Thyroid gland (tissue), 4 donors: ENCODE measurements at regions not wholly inside any gene's neighbourhood (a gene's known extent, or its start where the extent isn't known, plus 50 kb on each side); places are given as distances from the start of the nearest gene placed in this dataset.

ENCODE experiments used
- DNase-seq, 2 donors: peaks; one replicate each; pipeline ENCODE4 v3.0.0-alpha.2; 2019
- H3K27ac ChIP-seq, 3 donors: fragments of 200-600 bp; sonication (generic); 1 replicate in 2 of 3; 2 replicates in 1 of 3; pipeline ENCODE4 v1.5.1; 2016 to 2019; ENCODE audit warnings: mild to moderate bottlenecking in 1 of 3, moderate library complexity in 1 of 3
- H3K27me3 ChIP-seq: fragments of 200-600 bp; sonication (generic); one replicate; pipeline ENCODE4 v1.5.1; 2019
- H3K36me3 ChIP-seq, 2 donors: fragments of 200-600 bp; sonication (generic); one replicate each; pipeline ENCODE4 v1.5.1; 2016 to 2019
- H3K4me1 ChIP-seq, 2 donors: fragments of 200-600 bp; sonication (generic); one replicate each; pipeline ENCODE4 v1.5.1; 2017 to 2019
- H3K4me3 ChIP-seq, 3 donors: fragments of 200-600 bp; sonication (generic); replicated peaks in 1 of 3; 1 replicate in 2 of 3; 2 replicates in 1 of 3; pipeline ENCODE4 v1.5.1; 2016; ENCODE audit warnings: mild to moderate bottlenecking in 1 of 3
- H3K9me3 ChIP-seq: fragments of 200-600 bp; sonication (generic); one replicate; pipeline ENCODE4 v1.5.1; 2017
- POLR2A ChIP-seq, 2 donors: fragments of 450-650 bp; IDR thresholded peaks; one replicate each; pipeline ENCODE4 v1.6.1; 2017; ENCODE audit warnings: antibody characterized with exemption in 2 of 2, mild to moderate bottlenecking in 2 of 2, moderate library complexity in 1 of 2
- WGBS, 2 donors: methylation state at CpG; one replicate each; pipeline ENCODE4 v1.1.5; 2017; 5-methylcytosine and 5-hydroxymethylcytosine counted together
- intact Hi-C: fragments of 100-400 bp; cut with DNase I; formaldehyde crosslinking; loops from one replicate; pipeline ENCODE4 v1.15.1; 2023
- TF ChIP-seq, protein P1 (sequence below), 6 experiments: fragments of 200-600 bp in 3 of 6; fragments of 450-650 bp in 3 of 6; sonication (generic) in 3 of 6; IDR thresholded peaks; one replicate each; pipeline ENCODE4 v1.5.1; 2016 to 2019; ENCODE audit warnings: antibody characterized with exemption in 6 of 6, mild to moderate bottlenecking in 2 of 6, inconsistent platforms in 1 of 6, moderate library complexity in 1 of 6

DNA sequence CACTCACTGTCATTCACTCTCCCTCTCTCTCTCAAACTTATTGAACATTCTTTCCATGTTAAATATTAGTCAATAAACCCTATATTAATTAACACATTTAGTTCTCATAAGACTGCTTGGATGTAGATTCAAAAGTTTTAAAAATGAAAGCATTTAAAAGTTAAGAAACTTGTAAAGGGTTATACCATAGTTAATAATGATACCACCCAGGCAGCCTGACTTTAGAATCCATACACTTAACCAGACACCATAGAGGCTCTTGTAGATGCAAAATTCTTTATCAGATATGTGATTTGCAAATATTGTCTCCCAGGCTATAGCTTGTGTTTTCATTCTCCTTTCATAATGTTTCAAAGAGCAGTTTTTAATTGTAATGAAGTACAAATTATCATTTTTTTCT is 335.8 kb upstream of the ACTBL2 start:
- no peak overlapping the region for H3K27ac ChIP-seq

DNA sequence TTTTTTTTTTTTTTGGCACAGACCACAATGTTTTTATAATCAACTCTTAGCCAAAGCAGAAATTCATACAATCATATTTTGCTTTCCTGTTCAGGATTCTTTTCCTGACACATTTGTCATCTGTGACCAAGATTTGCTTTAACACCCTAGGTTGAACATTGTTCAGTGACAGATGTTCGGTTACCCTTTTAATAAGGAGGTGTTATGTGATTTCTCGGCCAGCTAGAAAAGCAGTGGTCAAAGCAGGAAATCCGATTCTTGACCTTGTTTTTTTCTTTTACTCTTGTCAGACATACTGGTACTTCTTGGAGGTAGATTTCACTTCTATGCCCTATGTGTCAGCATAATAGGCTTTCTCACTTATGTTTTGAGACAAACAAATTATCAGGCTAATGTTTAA is 335.3 kb upstream of the ACTBL2 start:
- no peaks in the 10 kb centered on the region for H3K36me3 ChIP-seq
- peaks cover 0 to 5% of the 10 kb centered on the region in 2 donors for H3K4me1 ChIP-seq
- H3K27ac ChIP-seq: no peak overlapping the region
- DNase-seq: no peak
- 72 to 82% methylated on average over 3 of the region's 3 CpGs for WGBS, 2 donors
- H3K27me3 ChIP-seq: no peaks in the 10 kb centered on the region
- intact Hi-C loops: no loop called here
- TF ChIP-seq, protein P1, sequence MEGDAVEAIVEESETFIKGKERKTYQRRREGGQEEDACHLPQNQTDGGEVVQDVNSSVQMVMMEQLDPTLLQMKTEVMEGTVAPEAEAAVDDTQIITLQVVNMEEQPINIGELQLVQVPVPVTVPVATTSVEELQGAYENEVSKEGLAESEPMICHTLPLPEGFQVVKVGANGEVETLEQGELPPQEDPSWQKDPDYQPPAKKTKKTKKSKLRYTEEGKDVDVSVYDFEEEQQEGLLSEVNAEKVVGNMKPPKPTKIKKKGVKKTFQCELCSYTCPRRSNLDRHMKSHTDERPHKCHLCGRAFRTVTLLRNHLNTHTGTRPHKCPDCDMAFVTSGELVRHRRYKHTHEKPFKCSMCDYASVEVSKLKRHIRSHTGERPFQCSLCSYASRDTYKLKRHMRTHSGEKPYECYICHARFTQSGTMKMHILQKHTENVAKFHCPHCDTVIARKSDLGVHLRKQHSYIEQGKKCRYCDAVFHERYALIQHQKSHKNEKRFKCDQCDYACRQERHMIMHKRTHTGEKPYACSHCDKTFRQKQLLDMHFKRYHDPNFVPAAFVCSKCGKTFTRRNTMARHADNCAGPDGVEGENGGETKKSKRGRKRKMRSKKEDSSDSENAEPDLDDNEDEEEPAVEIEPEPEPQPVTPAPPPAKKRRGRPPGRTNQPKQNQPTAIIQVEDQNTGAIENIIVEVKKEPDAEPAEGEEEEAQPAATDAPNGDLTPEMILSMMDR (IDR thresholded peaks at IDR 0.05): no peak
- no peak for TF ChIP-seq POLR2A (IDR thresholded peaks at IDR 0.05)
- no peaks in the 10 kb centered on the region for H3K9me3 ChIP-seq
- H3K4me3 ChIP-seq: no peak overlapping the region

More for the DNA sequence above, 335.8 kb upstream of the ACTBL2 start:
- Histone ChIP-seq H3K4me3 (no peak overlapping the region), H3K4me1 (peaks cover 0 to 5% of the 10 kb centered on the region in 2 donors), H3K27me3 (no peaks in the 10 kb centered on the region), H3K36me3 (no peaks in the 10 kb centered on the region), H3K9me3 (no peaks in the 10 kb centered on the region)
- intact Hi-C loops: no loop called here
- TF ChIP-seq, protein P1 (IDR thresholded peaks at IDR 0.05): no peak
- no peak for DNase-seq

DNA sequence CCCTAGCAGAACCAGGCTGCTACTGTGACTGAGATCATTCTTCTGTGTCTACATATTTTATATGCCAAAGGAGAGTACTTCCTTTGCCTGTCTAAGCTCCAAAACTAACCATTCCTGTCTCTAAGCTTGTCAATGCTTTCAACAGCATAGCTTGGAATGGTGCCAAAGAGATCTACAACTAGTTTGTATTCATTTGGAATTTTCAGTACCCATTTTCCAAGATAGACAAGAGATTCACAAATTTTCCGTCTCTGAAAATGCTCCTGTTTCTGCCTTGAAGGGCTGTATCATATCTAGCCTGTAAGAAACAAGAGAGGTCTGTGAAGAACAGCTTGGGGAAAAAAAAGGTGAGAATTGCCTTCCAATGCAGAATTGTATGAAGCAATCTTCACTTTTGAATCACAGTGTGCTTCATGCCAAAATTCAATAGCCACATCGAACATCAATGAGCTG is 334.4 kb upstream of the ACTBL2 start:
- intact Hi-C loops: no loop called here
- H3K4me1 ChIP-seq: peaks cover 0 to 5% of the 10 kb centered on the region in 2 donors
- H3K27ac ChIP-seq: no peak overlapping the region
- no peaks in the 10 kb centered on the region for H3K9me3 ChIP-seq
- no peak for DNase-seq
- WGBS, 2 donors: 46 to 63% methylated on average over 2 of the region's 2 CpGs
- no peaks in the 10 kb centered on the region for H3K27me3 ChIP-seq
- H3K4me3 ChIP-seq: no peak overlapping the region
- TF ChIP-seq POLR2A (IDR thresholded peaks at IDR 0.05): no peak
- TF ChIP-seq, protein P1 (IDR thresholded peaks at IDR 0.05): no peak
- no peaks in the 10 kb centered on the region for H3K36me3 ChIP-seq

DNA sequence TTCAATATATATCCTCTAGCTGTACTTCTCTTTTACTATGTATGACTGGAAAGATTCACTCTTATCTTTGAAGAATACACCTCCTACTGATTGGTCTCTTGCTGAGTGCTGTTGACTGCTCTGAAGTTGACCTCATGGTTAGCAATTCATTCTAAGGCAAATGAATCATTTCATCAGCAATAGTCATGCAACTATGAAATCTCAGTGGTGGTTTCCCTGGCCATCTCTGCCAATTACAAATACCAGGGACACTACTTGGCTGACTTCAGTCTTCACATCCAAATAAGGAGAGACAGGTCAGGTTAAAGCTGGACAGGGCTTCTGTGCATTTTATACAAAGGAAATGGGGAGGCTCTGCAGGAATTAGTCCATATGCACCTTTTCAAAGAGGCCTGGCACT is 333.5 kb upstream of the ACTBL2 start:
- Histone ChIP-seq H3K27me3 (no peaks in the 10 kb centered on the region), H3K36me3 (no peaks in the 10 kb centered on the region), H3K9me3 (no peaks in the 10 kb centered on the region), H3K4me1 (peaks cover 0 to 5% of the 10 kb centered on the region in 2 donors), H3K27ac (no peak overlapping the region), H3K4me3 (no peak overlapping the region)
- TF ChIP-seq, protein P1 (IDR thresholded peaks at IDR 0.05): no peak
- no peak for TF ChIP-seq POLR2A (IDR thresholded peaks at IDR 0.05)
- intact Hi-C loops: no loop called here
- no peak for DNase-seq

DNA sequence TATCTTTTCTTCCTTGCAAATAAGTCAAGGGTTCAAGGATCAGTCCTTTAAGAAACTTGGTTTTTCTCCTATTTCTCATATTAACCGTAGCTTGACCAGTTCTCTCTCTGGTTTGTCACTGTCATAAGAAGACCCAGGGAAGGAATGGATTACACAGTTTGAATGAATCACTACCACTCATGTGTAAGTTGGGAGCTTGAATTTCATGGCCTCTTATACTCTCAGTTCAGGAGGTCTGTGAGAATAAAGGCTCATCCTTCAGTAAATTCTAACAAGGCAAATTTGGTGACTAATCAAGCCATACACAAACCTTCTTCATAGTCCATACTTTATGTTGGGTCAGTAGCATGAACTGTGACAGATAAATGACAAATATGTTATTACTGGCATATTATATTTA is 323.1 kb upstream of the ACTBL2 start:
- no peak overlapping the region for H3K4me3 ChIP-seq
- no peaks in the 10 kb centered on the region for H3K36me3 ChIP-seq
- no peaks in the 10 kb centered on the region for H3K27me3 ChIP-seq
- H3K4me1 ChIP-seq: no peaks in the 10 kb centered on the region
- intact Hi-C loops: no loop called here
- no peak overlapping the region for H3K27ac ChIP-seq
- H3K9me3 ChIP-seq: no peaks in the 10 kb centered on the region
- WGBS, 2 donors: 91 to 95% methylated on average over 1 of the region's 1 CpG
- TF ChIP-seq POLR2A (IDR thresholded peaks at IDR 0.05): no peak
- TF ChIP-seq, protein P1 (IDR thresholded peaks at IDR 0.05): no peak
- DNase-seq: no peak
